ENCODE measurements at regions not wholly inside any gene's neighbourhood (a gene's known extent, or its start where the extent isn't known, plus 50 kb on each side); places are given as distances from the start of the nearest gene placed in this dataset.

DNA sequence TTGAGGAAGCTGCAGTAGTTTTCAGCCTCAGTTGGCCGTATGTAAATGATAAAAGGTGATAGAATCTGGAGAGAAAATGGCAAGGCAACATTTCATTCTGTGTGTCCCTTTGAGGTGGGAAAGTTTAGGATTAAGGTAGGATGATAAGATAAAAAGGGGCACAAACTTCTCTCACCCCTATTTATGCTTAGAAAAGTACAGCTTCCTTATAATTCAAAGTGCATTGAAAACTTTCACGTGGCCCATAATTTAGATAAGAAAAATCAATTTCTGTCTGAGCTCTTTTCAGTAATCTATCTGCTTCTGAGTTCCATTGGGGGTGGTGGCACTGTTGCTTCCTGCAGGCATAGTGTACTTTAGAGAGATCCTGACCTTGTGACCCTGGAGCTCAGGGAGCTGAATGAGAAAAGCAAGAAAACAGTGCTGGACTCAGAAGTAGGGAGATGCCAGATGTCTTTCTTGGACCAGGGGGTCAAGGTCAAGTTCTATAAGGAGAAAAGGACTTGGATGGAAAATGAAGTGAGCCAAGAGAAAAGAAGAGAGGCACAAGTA lies 187.3 kb downstream of the NDFIP2 start:
- BruUV-seq (replicated peaks) = no TSS peak
- intact Hi-C loops (cut with micrococcal nuclease) = no loop called here

More for the DNA sequence above, 187.3 kb downstream of the NDFIP2 start:
- no peak for ATAC-seq
- Histone ChIP-seq H3K9me3 (ENCODE audit: control insufficient read depth in 1 of 2, insufficient read depth in 1 of 2, low read depth in 1 of 2, low read length in 2 of 2) (no peaks in the 10 kb centered on the region), H3K9ac (ENCODE audit: low read length) (no peak overlapping the region), H3K9me2 (ENCODE audit: insufficient read depth) (no peaks in the 10 kb centered on the region), H3K27ac (ENCODE audit: low read depth, low read length) (no peak overlapping the region), H3K4me2 (ENCODE audit: low read length) (no peak overlapping the region), H4K20me1 (ENCODE audit: insufficient read depth) (no peaks in the 10 kb centered on the region), H3K4me1 (ENCODE audit: control insufficient read depth in 1 of 2, insufficient read depth in 2 of 2, low read length in 2 of 2) (no peaks in the 10 kb centered on the region), H2AFZ (ENCODE audit: low read depth, low read length, poor library complexity, severe bottlenecking) (no peak overlapping the region), H3K36me3 (ENCODE audit: control insufficient read depth in 1 of 2, insufficient read depth in 2 of 2, low read length in 2 of 2) (no peaks in the 10 kb centered on the region), H3K79me2 (ENCODE audit: insufficient read depth, low read length) (no peaks in the 10 kb centered on the region), H3K4me3 (replicated peaks in 1 of 2; ENCODE audit: low read depth in 1 of 2, low read length in 2 of 2) (no peak overlapping the region), H3K27me3 (ENCODE audit: insufficient read depth, low read length) (no peaks in the 10 kb centered on the region)
- TF ChIP-seq TCF7L2 (IDR thresholded peaks at IDR 0.05; ENCODE audit: borderline replicate concordance, extremely low read depth, insufficient read depth, insufficient read length) = no peak
- TF ChIP-seq JUND (IDR thresholded peaks at IDR 0.05) = no peak
- TF ChIP-seq, protein P1, sequence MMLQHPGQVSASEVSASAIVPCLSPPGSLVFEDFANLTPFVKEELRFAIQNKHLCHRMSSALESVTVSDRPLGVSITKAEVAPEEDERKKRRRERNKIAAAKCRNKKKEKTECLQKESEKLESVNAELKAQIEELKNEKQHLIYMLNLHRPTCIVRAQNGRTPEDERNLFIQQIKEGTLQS (IDR thresholded peaks at IDR 0.05) = no peak
- TF ChIP-seq ELF1 (IDR thresholded peaks at IDR 0.05; ENCODE audit: borderline replicate concordance, low read depth) = no peak
- TF ChIP-seq SP1 (IDR thresholded peaks at IDR 0.05; ENCODE audit: low read depth) = no peak
- no peak for TF ChIP-seq SRF (IDR thresholded peaks at IDR 0.05; ENCODE audit: low read depth)
- TF ChIP-seq CEBPB (IDR thresholded peaks at IDR 0.05; ENCODE audit: low read depth) = no peak
- TF ChIP-seq ZFX (IDR thresholded peaks at IDR 0.05) = no peak
- no peak for TF ChIP-seq EZH2phosphoT487 (IDR thresholded peaks at IDR 0.05; ENCODE audit: borderline replicate concordance)
- no peak for TF ChIP-seq YY1 (IDR thresholded peaks at IDR 0.05; ENCODE audit: extremely low read depth, insufficient replicate concordance, low read depth, low read length)
- no peak for TF ChIP-seq EZH2 (IDR thresholded peaks at IDR 0.05)
- TF ChIP-seq, protein P2, sequence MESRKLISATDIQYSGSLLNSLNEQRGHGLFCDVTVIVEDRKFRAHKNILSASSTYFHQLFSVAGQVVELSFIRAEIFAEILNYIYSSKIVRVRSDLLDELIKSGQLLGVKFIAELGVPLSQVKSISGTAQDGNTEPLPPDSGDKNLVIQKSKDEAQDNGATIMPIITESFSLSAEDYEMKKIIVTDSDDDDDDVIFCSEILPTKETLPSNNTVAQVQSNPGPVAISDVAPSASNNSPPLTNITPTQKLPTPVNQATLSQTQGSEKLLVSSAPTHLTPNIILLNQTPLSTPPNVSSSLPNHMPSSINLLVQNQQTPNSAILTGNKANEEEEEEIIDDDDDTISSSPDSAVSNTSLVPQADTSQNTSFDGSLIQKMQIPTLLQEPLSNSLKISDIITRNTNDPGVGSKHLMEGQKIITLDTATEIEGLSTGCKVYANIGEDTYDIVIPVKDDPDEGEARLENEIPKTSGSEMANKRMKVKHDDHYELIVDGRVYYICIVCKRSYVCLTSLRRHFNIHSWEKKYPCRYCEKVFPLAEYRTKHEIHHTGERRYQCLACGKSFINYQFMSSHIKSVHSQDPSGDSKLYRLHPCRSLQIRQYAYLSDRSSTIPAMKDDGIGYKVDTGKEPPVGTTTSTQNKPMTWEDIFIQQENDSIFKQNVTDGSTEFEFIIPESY (IDR thresholded peaks at IDR 0.05; ENCODE audit: extremely low read depth, insufficient replicate concordance, low read length) = no peak
- TF ChIP-seq ZNF274 (IDR thresholded peaks at IDR 0.05; ENCODE audit: low read depth, low read length) = no peak
- TF ChIP-seq CBX3 (IDR thresholded peaks at IDR 0.05; ENCODE audit: low read depth) = no peak
- TF ChIP-seq, protein P3, sequence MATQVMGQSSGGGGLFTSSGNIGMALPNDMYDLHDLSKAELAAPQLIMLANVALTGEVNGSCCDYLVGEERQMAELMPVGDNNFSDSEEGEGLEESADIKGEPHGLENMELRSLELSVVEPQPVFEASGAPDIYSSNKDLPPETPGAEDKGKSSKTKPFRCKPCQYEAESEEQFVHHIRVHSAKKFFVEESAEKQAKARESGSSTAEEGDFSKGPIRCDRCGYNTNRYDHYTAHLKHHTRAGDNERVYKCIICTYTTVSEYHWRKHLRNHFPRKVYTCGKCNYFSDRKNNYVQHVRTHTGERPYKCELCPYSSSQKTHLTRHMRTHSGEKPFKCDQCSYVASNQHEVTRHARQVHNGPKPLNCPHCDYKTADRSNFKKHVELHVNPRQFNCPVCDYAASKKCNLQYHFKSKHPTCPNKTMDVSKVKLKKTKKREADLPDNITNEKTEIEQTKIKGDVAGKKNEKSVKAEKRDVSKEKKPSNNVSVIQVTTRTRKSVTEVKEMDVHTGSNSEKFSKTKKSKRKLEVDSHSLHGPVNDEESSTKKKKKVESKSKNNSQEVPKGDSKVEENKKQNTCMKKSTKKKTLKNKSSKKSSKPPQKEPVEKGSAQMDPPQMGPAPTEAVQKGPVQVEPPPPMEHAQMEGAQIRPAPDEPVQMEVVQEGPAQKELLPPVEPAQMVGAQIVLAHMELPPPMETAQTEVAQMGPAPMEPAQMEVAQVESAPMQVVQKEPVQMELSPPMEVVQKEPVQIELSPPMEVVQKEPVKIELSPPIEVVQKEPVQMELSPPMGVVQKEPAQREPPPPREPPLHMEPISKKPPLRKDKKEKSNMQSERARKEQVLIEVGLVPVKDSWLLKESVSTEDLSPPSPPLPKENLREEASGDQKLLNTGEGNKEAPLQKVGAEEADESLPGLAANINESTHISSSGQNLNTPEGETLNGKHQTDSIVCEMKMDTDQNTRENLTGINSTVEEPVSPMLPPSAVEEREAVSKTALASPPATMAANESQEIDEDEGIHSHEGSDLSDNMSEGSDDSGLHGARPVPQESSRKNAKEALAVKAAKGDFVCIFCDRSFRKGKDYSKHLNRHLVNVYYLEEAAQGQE (IDR thresholded peaks at IDR 0.05; ENCODE audit: low read depth) = no peak
- TF ChIP-seq SIN3A (IDR thresholded peaks at IDR 0.05; ENCODE audit: low read depth) = no peak
- TF ChIP-seq, protein P4, sequence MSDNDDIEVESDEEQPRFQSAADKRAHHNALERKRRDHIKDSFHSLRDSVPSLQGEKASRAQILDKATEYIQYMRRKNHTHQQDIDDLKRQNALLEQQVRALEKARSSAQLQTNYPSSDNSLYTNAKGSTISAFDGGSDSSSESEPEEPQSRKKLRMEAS (IDR thresholded peaks at IDR 0.05) = no peak
- TF ChIP-seq POLR2A (IDR thresholded peaks at IDR 0.05; ENCODE audit: borderline replicate concordance, extremely low read depth, insufficient read depth, insufficient read length) = no peak
- POLR2A ChIA-PET = no interaction called here
- RAD21 ChIA-PET (ENCODE audit: low non-redundant PET in 1 of 2, low total read pairs in 2 of 2, uncharacterized antibody in 2 of 2, unreplicated experiment in 2 of 2) = no interaction called here
- no peak for DNase-seq (ENCODE audit: low read depth, low spot score)
- CTCF ChIA-PET = no interaction called here
